Muscle layer of duodenum (tissue), 2 donors: ENCODE measurements at regions not wholly inside any gene's neighbourhood (a gene's known extent, or its start where the extent isn't known, plus 50 kb on each side); places are given as distances from the start of the nearest gene placed in this dataset.

Source experiments
- H3K27ac ChIP-seq: one replicate; pipeline ENCODE4 v1.7.0; 2013; ENCODE audit warnings: mild to moderate bottlenecking, low read length
- H3K27me3 ChIP-seq: one replicate; pipeline ENCODE4 v1.7.0; 2013; ENCODE audit warnings: low read depth, mild to moderate bottlenecking, control low read depth, low read length
- H3K36me3 ChIP-seq, 2 donors: one replicate each; pipeline ENCODE4 v1.7.0; 2013; ENCODE audit warnings: low read length in 2 of 2, control low read depth in 1 of 2, mild to moderate bottlenecking in 1 of 2; ENCODE audit not compliant: insufficient read depth in 2 of 2, control insufficient read depth in 1 of 2
- H3K4me1 ChIP-seq, 2 donors: one replicate each; pipeline ENCODE4 v1.7.0; 2013; ENCODE audit warnings: low read length in 2 of 2, mild to moderate bottlenecking in 2 of 2, control low read depth in 1 of 2, moderate library complexity in 1 of 2; ENCODE audit not compliant: insufficient read depth in 2 of 2, control insufficient read depth in 1 of 2
- H3K4me3 ChIP-seq, 2 donors: one replicate each; pipeline ENCODE4 v1.7.0; 2013; ENCODE audit warnings: low read length in 2 of 2, low read depth in 1 of 2, mild to moderate bottlenecking in 1 of 2
- H3K9me3 ChIP-seq, 2 donors: one replicate each; pipeline ENCODE4 v1.7.0; 2013; ENCODE audit warnings: low read length in 2 of 2, control low read depth in 1 of 2, mild to moderate bottlenecking in 1 of 2; ENCODE audit not compliant: control insufficient read depth in 1 of 2
- donor health status: healthy.

- Histone ChIP-seq H3K36me3 (no peaks in the 10 kb centered on the region), H3K9me3 (no peaks in the 10 kb centered on the region), H3K27ac (no peak overlapping the region), H3K4me1 (peaks cover 0 to 4% of the 10 kb centered on the region in 2 donors), H3K27me3 (no peaks in the 10 kb centered on the region), H3K4me3 (no peak overlapping the region)
These were observed 172.1 kb upstream of the SMAD3 start for GRCh38 chr15:66893294-66893693.

- no peaks in the 10 kb centered on the region for H3K27me3 ChIP-seq
- no peak overlapping the region for H3K27ac ChIP-seq
- H3K9me3 ChIP-seq: no peaks in the 10 kb centered on the region
- H3K4me1 ChIP-seq: peaks cover 0 to 4% of the 10 kb centered on the region in 2 donors
- no peak overlapping the region for H3K4me3 ChIP-seq
- no peaks in the 10 kb centered on the region for H3K36me3 ChIP-seq
These were observed 171.0 kb upstream of the SMAD3 start for GRCh38 chr15:66894363-66894762.

GRCh38 chr15:66894986-66895780, 170.2 kb upstream of the SMAD3 start:
- Histone ChIP-seq H3K36me3 (no peaks in the 10 kb centered on the region), H3K4me1 (peaks cover 0 to 4% of the 10 kb centered on the region in 2 donors), H3K27ac (no peak overlapping the region), H3K9me3 (no peaks in the 10 kb centered on the region), H3K4me3 (no peak overlapping the region), H3K27me3 (no peaks in the 10 kb centered on the region)

GRCh38 chr15:66895794-66896453, 169.5 kb upstream of the SMAD3 start:
- no peaks in the 10 kb centered on the region for H3K36me3 ChIP-seq
- H3K9me3 ChIP-seq: no peaks in the 10 kb centered on the region
- peaks cover 0 to 4% of the 10 kb centered on the region in 2 donors for H3K4me1 ChIP-seq
- H3K27me3 ChIP-seq: no peaks in the 10 kb centered on the region
- H3K4me3 ChIP-seq: no peak overlapping the region
- H3K27ac ChIP-seq: no peak overlapping the region

GRCh38 chr15:66896611-66897010, 168.8 kb upstream of the SMAD3 start:
- no peaks in the 10 kb centered on the region for H3K36me3 ChIP-seq
- no peaks in the 10 kb centered on the region for H3K9me3 ChIP-seq
- H3K27me3 ChIP-seq: no peaks in the 10 kb centered on the region
- peaks cover 0 to 4% of the 10 kb centered on the region in 2 donors for H3K4me1 ChIP-seq
- H3K4me3 ChIP-seq: no peak overlapping the region
- no peak overlapping the region for H3K27ac ChIP-seq

GRCh38 chr15:66897416-66897815, 168.0 kb upstream of the SMAD3 start:
- Histone ChIP-seq H3K4me3 (no peak overlapping the region), H3K27ac (no peak overlapping the region), H3K4me1 (peaks cover 0 to 1% of the 10 kb centered on the region in 2 donors), H3K9me3 (no peaks in the 10 kb centered on the region), H3K36me3 (no peaks in the 10 kb centered on the region), H3K27me3 (no peaks in the 10 kb centered on the region)

GRCh38 chr15:66897971-66898370, 167.4 kb upstream of the SMAD3 start:
- no peaks in the 10 kb centered on the region for H3K36me3 ChIP-seq
- no peak overlapping the region for H3K4me3 ChIP-seq
- H3K4me1 ChIP-seq: peaks cover 0 to 2% of the 10 kb centered on the region in 2 donors
- no peaks in the 10 kb centered on the region for H3K27me3 ChIP-seq
- H3K9me3 ChIP-seq: no peaks in the 10 kb centered on the region
- H3K27ac ChIP-seq: no peak overlapping the region

- Histone ChIP-seq H3K4me1 (peaks cover 0 to 4% of the 10 kb centered on the region in 2 donors), H3K4me3 (no peak overlapping the region), H3K27ac (no peak overlapping the region), H3K36me3 (no peaks in the 10 kb centered on the region), H3K9me3 (no peaks in the 10 kb centered on the region), H3K27me3 (no peaks in the 10 kb centered on the region)
These were observed 166.6 kb upstream of the SMAD3 start for GRCh38 chr15:66898656-66899386.

- no peak overlapping the region for H3K27ac ChIP-seq
These were observed 165.6 kb upstream of the SMAD3 start for GRCh38 chr15:66899555-66900350.

GRCh38 chr15:66900586-66901310, 164.7 kb upstream of the SMAD3 start:
- H3K4me1 ChIP-seq: peaks cover 0 to 4% of the 10 kb centered on the region in 2 donors
- no peak overlapping the region for H3K27ac ChIP-seq
- no peaks in the 10 kb centered on the region for H3K9me3 ChIP-seq
- no peaks in the 10 kb centered on the region for H3K36me3 ChIP-seq
- H3K27me3 ChIP-seq: no peaks in the 10 kb centered on the region
- no peak overlapping the region for H3K4me3 ChIP-seq

More at GRCh38 chr15:66899555-66900350, 165.6 kb upstream of the SMAD3 start:
- Histone ChIP-seq H3K9me3 (no peaks in the 10 kb centered on the region), H3K4me1 (peaks cover 0 to 4% of the 10 kb centered on the region in 2 donors), H3K36me3 (no peaks in the 10 kb centered on the region), H3K27me3 (no peaks in the 10 kb centered on the region), H3K4me3 (no peak overlapping the region)
